ENCODE measurements at regions not wholly inside any gene's neighbourhood (a gene's known extent, or its start where the extent isn't known, plus 50 kb on each side); places are given as distances from the start of the nearest gene placed in this dataset. TPM values are rescaled to one million over a fixed set of nuclear protein-coding genes. Genes with fewer than 3 reads are reported as not detected.

DNA sequence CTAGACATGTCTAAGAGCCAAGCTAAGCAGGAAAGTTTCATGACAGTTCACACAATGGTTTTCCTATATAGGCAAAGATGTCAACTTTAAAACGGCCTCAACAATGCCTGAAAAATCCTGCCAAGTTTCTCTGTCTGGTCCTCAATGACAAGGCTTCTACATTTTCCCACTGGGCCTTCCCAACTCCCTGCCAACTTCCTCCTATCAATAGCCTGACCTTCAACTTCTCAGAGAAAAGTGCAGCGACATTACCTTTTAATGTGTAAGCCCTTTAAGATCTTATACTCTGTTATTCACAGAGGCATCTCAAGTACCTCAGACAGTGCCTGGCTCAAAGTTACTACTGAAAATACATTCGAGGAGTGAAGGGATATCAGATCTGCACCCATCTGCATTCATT lies 56.2 kb upstream of the BTBD3 start:
- Histone ChIP-seq H3K4me1 (ENCODE audit: control insufficient read depth in 3 of 3, insufficient read depth in 3 of 3, low read length in 3 of 3) (no peaks in the 10 kb centered on the region), H3K9me3 (ENCODE audit: control insufficient read depth in 3 of 3, low read length in 3 of 3) (no peaks in the 10 kb centered on the region), H3K9ac (ENCODE audit: low read depth in 1 of 3, low read length in 3 of 3) (no peak overlapping the region), H3K27me3 (ENCODE audit: control insufficient read depth in 3 of 3, insufficient read depth in 3 of 3, low read length in 3 of 3) (no peaks in the 10 kb centered on the region), H3K36me3 (ENCODE audit: control insufficient read depth in 3 of 3, insufficient read depth in 3 of 3, low read length in 3 of 3) (no peaks in the 10 kb centered on the region), H3K27ac (ENCODE audit: low read depth, low read length) (no peak overlapping the region), H3K4me3 (ENCODE audit: low read length in 3 of 3) (no peak overlapping the region)

DNA sequence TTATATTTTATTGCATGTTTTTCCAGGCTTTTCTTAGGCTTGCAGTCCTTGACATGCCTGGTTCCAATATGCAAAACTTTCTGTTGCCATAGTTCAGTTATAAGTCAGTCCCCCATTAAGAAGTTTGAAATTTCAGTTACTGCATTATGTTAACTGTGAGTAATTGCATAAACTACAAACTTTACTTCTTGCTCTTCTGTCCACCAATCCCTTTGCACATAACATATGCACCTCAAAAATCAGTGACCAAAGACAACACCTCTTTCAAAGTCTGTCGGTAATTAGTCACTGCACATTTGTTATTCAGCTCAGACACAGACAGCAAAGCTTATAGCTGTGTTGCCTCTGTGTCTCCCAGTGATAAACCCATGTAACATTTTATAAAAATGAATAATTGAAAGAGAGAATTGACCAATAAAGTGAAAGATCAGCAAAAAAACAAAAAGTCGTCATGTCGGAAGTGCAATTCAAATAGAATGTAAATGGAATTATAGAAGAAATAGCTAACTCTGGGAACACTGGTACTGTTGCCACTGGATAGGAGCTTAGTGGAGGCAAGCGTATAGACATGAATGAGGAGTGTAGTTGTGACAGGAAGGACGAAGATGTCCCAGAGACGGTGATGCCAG lies 50.3 kb upstream of the BTBD3 start:
- Histone ChIP-seq H3K9me3 (ENCODE audit: control insufficient read depth in 3 of 3, low read length in 3 of 3) (no peaks in the 10 kb centered on the region), H3K27ac (ENCODE audit: low read depth, low read length) (no peak overlapping the region), H3K4me3 (ENCODE audit: low read length in 3 of 3) (no peak overlapping the region), H3K27me3 (ENCODE audit: control insufficient read depth in 3 of 3, insufficient read depth in 3 of 3, low read length in 3 of 3) (no peaks in the 10 kb centered on the region), H3K36me3 (ENCODE audit: control insufficient read depth in 3 of 3, insufficient read depth in 3 of 3, low read length in 3 of 3) (no peaks in the 10 kb centered on the region), H3K9ac (ENCODE audit: low read depth in 1 of 3, low read length in 3 of 3) (no peak overlapping the region), H3K4me1 (ENCODE audit: control insufficient read depth in 3 of 3, insufficient read depth in 3 of 3, low read length in 3 of 3) (no peaks in the 10 kb centered on the region)

Small RNA genes in the stretch of these regions (small RNA-seq; reads per million reads assigned to genes)
- gene AL080274.1 = not detected
- not detected for gene RN7SKP111

Measured in skeletal muscle tissue (tissue), 4 donors.